HG03432 (cell line): ENCODE measurements at regions not wholly inside any gene's neighbourhood (a gene's known extent, or its start where the extent isn't known, plus 50 kb on each side); places are given as distances from the start of the nearest gene placed in this dataset.
"Not testable (repeated sequence)": the region's sequence is repeated elsewhere in the genome, so short reads cannot be mapped to it uniquely, and the experiment has no call there.

Experiments used
- ATAC-seq: cut with Tn5 transposase; IDR thresholded peaks from one replicate; pipeline ENCODE4 v1.9.1; 2021; ENCODE audit warnings: mild to moderate bottlenecking, moderate library complexity; ENCODE audit not compliant: unreplicated experiment

GRCh38 chr10:60621018-60621417, 157.3 kb upstream of the CDK1 start:
- ATAC-seq = no peak

DNA sequence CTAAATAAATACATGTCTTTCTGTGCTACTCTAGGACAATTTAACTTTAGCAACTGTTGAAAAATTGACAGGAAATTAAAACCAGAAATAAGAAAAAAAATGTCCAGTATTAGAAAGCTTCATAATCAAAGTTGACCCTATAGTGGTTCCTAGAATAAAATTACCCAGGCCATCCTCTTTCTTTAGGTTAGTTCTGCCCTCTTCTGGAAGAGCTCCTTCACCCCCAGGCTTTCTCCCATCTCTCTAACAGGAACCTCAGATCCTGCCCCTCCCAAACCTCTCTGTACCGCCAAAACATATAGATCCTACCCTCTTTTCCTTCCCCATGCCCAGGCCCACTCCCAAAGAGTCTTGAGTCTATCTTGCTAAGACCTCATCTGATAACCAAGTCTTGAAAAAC, 159.4 kb upstream of the CDK1 start:
- no peak for ATAC-seq

DNA sequence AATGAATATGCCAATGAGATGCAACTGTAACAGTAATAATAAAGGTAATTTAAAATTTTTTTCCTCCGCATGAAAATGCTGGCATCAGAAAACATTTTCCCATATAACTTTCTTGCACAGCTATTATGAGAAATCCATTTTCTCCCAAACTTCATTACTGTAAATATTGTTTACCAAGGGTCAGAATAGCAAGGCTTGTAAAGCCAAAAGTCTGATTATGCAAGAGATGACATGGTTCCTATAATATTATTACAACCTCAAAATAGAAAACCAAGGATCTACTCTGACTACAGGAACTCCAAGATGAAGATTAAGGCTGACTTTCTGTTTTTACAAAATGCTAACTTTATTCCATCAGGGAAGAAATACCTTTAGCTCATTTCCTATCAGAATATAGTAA, 162.7 kb upstream of the CDK1 start:
- ATAC-seq = no peak

DNA sequence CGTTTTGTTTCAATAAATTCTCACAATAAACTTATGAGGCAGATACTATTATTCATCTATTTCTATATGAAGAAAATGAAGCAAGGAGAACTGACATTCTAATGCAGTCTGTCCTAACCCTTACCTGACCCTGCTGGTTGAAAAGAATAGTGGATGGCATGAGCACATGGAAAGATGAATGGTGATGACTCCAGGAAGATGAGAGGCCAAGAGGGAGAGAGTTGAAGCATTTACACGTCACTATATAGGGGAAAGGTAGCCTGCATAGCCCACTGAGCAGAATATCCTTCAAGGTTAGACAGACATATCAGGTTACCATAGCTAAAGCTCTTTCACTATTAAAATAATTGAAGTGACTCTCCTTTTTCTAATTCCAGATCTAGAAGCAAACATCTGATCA, 163.9 kb upstream of the CDK1 start:
- ATAC-seq = no peak

GRCh38 chr10:60613434-60613833, 164.8 kb upstream of the CDK1 start:
- ATAC-seq = no peak

DNA sequence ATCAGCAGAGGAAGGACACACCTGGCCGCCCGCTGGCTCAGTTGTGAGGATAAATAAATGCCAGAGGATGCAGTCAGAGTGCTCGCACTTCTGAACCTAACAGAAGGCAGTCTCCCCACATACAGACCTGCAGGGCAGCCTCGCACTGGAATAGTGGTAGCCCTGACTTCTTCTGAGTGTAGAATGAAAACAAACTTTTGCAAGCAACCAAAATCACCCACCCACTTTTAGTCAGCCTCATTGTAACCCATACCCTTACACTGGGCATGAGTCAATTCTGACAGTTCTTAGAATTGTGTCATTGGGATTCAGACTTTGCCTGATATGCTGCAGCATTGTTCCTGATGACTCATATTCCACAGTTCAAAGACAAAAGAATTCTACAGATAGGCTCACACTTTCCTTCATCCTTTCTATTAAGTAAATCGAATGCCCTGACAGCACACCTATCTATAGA, 167.0 kb upstream of the CDK1 start:
- ATAC-seq = no peak

- ATAC-seq = no peak
These were observed 170.9 kb upstream of the CDK1 start for GRCh38 chr10:60607372-60607771.

- ATAC-seq = no peak
These were observed 171.8 kb upstream of the CDK1 start for GRCh38 chr10:60606343-60607080.

- ATAC-seq = no peak
These were observed 172.8 kb upstream of the CDK1 start for GRCh38 chr10:60605476-60605875.

GRCh38 chr10:60604342-60604741, 173.9 kb upstream of the CDK1 start:
- no peak for ATAC-seq

- ATAC-seq = no peak
These were observed 180.8 kb upstream of the CDK1 start for GRCh38 chr10:60597513-60597912.

DNA sequence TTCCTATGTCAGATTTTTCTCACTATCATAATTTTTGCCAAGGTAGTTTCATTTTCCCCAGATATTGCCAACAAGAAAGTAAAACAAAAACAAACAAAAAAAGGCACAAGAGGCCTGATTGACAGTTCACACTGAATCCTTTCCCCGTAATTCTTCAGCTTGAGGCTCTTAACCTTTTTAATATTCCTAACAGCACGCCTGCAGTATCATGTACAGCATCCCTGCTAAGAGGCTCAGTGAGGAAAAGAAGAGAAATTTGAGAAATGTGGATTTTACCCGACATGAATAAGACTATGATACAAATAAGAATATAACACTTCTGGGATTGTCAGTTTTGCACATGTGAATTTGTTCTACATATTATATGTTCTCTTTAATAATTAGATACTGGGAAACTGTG, 182.4 kb upstream of the CDK1 start:
- no peak for ATAC-seq

DNA sequence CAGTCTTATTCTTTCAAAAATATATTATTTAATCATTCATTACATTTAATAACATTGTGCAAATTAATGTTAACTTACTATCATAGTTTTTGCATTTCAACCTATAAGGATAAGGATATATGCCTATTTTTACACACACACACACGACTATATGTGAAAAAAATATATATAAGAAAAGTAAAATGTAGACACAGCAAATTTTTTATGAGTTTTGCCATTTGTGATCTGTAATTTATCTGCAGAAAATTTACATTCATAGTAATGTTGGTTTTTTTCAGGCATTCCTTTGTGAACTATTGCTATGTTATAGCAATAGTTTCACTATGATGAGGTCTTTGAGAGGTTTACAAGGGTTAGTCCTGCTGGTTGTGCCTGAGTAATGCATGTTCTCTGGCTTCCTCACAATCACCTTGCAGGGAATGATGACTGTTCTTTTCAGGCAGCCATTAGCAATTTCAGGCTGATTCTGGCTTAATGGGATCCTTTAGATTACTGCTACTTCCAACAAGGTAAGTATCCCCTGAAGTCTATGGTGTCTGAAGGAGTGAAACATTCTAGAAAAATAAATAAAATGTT, 183.7 kb upstream of the CDK1 start:
- ATAC-seq = no peak

DNA sequence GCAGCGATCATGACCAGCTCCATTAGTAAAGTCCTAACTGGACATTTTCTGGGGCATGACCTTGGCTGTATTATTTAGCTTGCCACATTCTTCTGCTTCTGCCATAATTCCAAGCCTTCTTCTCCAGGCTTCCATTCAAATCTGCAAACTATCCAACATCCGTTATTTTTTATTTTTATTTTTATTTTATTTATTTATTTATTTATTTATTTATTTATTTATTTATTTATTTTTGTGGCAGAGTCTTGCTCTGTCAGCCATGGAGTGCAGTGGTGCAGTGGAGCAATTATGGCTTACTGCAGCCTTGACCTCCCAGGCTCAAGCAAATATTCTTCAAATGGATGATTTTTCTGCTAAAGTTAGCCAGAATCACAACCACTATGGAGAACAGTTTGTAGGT, 187.2 kb upstream of the CDK1 start:
- ATAC-seq = no peak

DNA sequence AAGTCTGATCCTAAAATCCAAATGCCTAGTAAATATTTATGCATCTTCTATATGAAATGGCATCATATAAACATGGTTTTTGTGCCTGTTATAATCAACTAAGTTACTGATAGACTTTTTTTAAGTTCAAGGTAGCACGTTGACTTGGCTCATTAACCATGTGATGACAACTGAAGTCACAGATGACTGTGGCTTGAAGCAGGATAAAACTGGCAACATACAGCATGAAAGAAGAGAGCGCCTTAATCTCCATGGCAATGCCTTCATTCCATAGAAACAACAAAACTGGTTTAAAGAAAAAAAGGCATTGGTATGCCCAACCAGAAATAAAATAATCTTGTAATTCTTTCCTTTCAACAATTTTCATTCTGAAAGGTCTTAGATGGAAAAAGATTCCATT, 188.9 kb upstream of the CDK1 start:
- no peak for ATAC-seq

- ATAC-seq = not testable (repeated sequence)
These were observed 192.1 kb upstream of the ANK3 start for GRCh38 chr10:60581782-60582181.

- ATAC-seq = no peak
These were observed 188.5 kb upstream of the ANK3 start for GRCh38 chr10:60578217-60578616.

GRCh38 chr10:60576130-60577069, 186.7 kb upstream of the ANK3 start:
- no peak for ATAC-seq

DNA sequence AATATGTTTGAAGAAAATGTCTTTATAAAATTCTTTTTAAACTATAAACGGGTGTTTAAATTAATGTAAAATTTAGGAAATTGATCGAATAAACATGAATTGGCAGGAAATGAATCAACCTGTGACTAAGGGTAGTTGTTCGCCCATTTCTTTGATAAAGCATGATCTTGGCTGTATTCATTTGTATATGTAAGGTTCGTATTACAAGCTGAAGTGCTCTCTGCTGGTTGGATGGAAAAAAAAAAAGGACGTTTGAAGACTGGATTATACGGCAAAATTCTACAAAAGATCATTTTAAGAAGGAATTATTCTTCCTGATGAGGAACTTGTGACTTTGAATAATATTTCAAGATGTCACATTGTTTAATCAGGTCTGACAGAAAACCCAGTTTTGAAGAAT, 185.4 kb upstream of the ANK3 start:
- no peak for ATAC-seq

DNA sequence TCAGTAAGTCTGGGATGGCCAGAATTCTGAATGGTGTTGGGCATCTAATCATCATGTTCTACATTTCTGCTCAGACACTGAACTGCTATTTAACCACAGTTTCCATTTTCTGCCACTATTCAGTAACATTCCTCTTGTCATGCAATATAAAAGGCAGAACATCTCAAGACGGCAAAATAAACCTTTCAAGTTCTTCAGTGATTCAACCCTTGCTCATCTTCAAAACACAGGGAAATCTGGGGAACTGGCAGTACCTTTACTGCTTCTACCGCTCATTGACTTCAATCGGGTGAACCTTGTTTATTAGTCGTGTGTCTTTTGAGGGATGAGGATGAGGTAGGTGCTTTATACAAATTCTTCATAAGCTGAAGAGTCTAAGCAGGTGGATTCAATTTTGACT, 184.7 kb upstream of the ANK3 start:
- no peak for ATAC-seq

DNA sequence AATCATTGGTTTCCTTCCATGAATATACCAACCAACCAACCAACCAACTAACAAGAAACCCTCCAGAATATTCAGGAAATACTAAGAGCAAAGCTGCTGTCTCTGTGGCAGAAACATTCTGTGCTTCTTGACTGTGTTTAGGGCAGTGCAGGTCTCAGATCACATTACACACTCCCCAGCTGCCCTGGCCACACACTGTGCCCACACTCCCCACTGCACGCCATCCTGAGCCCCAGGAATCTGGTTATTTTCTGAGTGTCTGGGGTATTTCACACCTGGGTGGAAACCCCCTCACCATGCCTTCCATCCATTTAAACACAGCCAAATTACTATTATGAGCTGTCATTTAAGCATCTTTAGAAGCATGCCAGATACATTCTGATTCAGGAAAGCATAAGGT, 183.7 kb upstream of the ANK3 start:
- ATAC-seq = peak; percentile 57
